SK-N-SH treated with all-trans-retinoic acid at 6 μM for 48 hours (cell line): ENCODE measurements at regions not wholly inside any gene's neighbourhood (a gene's known extent, or its start where the extent isn't known, plus 50 kb on each side); places are given as distances from the start of the nearest gene placed in this dataset.
"Not testable (repeated sequence)": the region's sequence is repeated elsewhere in the genome, so short reads cannot be mapped to it uniquely, and the experiment has no call there.

Source experiments
- ATAC-seq: fragments of 200-7000 bp; cut with Tn5 transposase; 3 replicates; pipeline ENCODE4 v1.9.1; 2020; ENCODE audit warnings: mild to moderate bottlenecking, moderate library complexity
- ARNTL ChIP-seq: fragments of 450-650 bp; formaldehyde crosslinking; IDR thresholded peaks from 2 replicates; pipeline ENCODE4 v1.5.0; 2020; ENCODE audit warnings: low read depth, mild to moderate bottlenecking, moderate library complexity, borderline replicate concordance
- ESRRG ChIP-seq: fragments of 250-450 bp; sonication (Bioruptor Pico); IDR thresholded peaks from 2 replicates; pipeline ENCODE4 v1.6.1; 2021; ENCODE audit warnings: mild to moderate bottlenecking
- GLIS3 ChIP-seq: fragments of 250-450 bp; sonication (Bioruptor Pico); IDR thresholded peaks from 2 replicates; pipeline ENCODE4 v1.5.0; 2020; ENCODE audit warnings: mild to moderate bottlenecking, moderate library complexity
- ISL1 ChIP-seq: fragments of 250-450 bp; sonication (Bioruptor Pico); IDR thresholded peaks from 2 replicates; pipeline ENCODE4 v2.1.2; 2022; ENCODE audit warnings: mild to moderate bottlenecking, moderate library complexity
- OSR1 ChIP-seq: fragments of 250-450 bp; sonication (Bioruptor Pico); IDR thresholded peaks from 2 replicates; pipeline ENCODE4 v1.8.0; 2022; ENCODE audit warnings: moderate library complexity, mild to moderate bottlenecking, inconsistent platforms
- PPARA ChIP-seq: fragments of 250-450 bp; sonication (Bioruptor Pico); IDR thresholded peaks from 2 replicates; pipeline ENCODE4 v1.5.0; 2020; ENCODE audit warnings: mild to moderate bottlenecking, borderline replicate concordance
- RARB ChIP-seq: fragments of 250-450 bp; sonication (Bioruptor Pico); IDR thresholded peaks from 2 replicates; pipeline ENCODE4 v1.8.0; 2021; ENCODE audit warnings: mild to moderate bottlenecking, moderate library complexity
- SNAI2 ChIP-seq: fragments of 250-450 bp; sonication (Bioruptor Pico); IDR thresholded peaks from 2 replicates; pipeline ENCODE4 v1.5.0; 2020; ENCODE audit warnings: mild to moderate bottlenecking, moderate library complexity
- TCF4 ChIP-seq: fragments of 250-450 bp; sonication (Bioruptor Pico); IDR thresholded peaks from 2 replicates; pipeline ENCODE4 v1.8.0; 2021; ENCODE audit warnings: mild to moderate bottlenecking, moderate library complexity, borderline replicate concordance
- ZC3H10 ChIP-seq: fragments of 250-450 bp; sonication (Bioruptor Pico); IDR thresholded peaks from 2 replicates; pipeline ENCODE4 v1.5.1; 2021; ENCODE audit warnings: mild to moderate bottlenecking, moderate library complexity
- ZFP30 ChIP-seq: fragments of 450-650 bp; formaldehyde crosslinking; IDR thresholded peaks from 2 replicates; pipeline ENCODE4 v1.5.0; 2022; ENCODE audit warnings: mild to moderate bottlenecking, moderate library complexity
- ZNF8 ChIP-seq: fragments of 450-650 bp; formaldehyde crosslinking; IDR thresholded peaks from 2 replicates; pipeline ENCODE4 v1.5.0; 2020; ENCODE audit warnings: mild to moderate bottlenecking, moderate library complexity
- TF ChIP-seq, protein P1 (sequence below): fragments of 250-450 bp; sonication (Bioruptor Pico); IDR thresholded peaks from 2 replicates; pipeline ENCODE4 v1.8.0; 2021; ENCODE audit warnings: low read depth, mild to moderate bottlenecking, moderate library complexity, borderline replicate concordance
- TF ChIP-seq, protein P2 (sequence below): fragments of 250-450 bp; sonication (Bioruptor Pico); IDR thresholded peaks from 2 replicates; pipeline ENCODE4 v1.5.0; 2020; ENCODE audit warnings: mild to moderate bottlenecking, moderate library complexity
- TF ChIP-seq, protein P3 (sequence below): fragments of 250-450 bp; sonication (Bioruptor Pico); IDR thresholded peaks from 2 replicates; pipeline ENCODE4 v1.8.0; 2020; ENCODE audit warnings: mild to moderate bottlenecking, moderate library complexity, borderline replicate concordance
- TF ChIP-seq, protein P4 (sequence below): fragments of 250-450 bp; sonication (Bioruptor Pico); IDR thresholded peaks from 2 replicates; pipeline ENCODE4 v1.5.1; 2020; ENCODE audit warnings: low read depth, mild to moderate bottlenecking, moderate library complexity

DNA sequence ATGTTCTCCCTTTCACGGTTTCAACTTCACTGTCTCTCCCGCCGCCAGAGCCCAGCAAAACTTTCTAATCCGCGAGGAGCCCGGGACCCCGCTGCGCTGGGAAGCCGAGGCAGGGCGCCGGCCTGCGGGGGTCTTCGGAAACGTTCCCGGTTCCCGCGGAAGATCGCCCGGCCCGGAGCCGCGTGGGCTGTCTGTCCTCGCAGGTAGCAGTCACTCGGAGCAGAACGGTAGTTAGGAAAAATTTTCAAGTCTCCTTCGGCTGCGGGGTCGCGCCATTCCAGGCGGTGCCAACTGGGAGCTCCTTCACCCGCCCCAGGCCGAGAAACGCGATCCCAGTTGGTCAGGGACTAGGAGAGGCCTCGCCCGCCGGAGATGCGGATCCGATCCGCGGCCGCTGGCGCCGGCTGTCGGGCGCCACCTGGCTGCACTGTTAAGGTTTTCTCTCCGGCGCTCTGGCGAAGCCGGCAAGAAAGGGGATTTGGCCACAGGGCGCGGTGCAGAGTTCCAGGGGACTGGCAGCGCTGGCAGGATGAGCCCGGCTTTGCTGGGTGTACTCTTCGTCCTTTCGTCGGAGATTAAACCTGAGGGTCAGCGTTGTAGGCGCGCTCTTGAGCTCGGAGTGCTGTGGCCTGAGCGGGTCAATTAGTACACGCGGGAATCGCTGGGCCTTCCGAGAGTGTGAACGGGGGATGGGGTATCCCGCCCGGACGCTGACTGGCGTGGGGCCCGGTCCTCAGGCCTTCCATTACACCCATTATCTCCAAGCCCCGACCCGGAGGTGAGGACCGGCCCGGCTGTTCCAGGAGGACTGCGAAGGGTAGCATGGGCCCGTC lies 135.4 kb downstream of the KCNJ12 start (continued):
- TF ChIP-seq, protein P1, sequence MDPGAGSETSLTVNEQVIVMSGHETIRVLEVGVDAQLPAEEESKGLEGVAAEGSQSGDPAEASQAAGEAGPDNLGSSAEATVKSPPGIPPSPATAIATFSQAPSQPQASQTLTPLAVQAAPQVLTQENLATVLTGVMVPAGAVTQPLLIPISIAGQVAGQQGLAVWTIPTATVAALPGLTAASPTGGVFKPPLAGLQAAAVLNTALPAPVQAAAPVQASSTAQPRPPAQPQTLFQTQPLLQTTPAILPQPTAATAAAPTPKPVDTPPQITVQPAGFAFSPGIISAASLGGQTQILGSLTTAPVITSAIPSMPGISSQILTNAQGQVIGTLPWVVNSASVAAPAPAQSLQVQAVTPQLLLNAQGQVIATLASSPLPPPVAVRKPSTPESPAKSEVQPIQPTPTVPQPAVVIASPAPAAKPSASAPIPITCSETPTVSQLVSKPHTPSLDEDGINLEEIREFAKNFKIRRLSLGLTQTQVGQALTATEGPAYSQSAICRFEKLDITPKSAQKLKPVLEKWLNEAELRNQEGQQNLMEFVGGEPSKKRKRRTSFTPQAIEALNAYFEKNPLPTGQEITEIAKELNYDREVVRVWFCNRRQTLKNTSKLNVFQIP (CRISPR knock-in tag), result no peak
- no peak for TF ChIP-seq OSR1 (CRISPR knock-in tag)

DNA sequence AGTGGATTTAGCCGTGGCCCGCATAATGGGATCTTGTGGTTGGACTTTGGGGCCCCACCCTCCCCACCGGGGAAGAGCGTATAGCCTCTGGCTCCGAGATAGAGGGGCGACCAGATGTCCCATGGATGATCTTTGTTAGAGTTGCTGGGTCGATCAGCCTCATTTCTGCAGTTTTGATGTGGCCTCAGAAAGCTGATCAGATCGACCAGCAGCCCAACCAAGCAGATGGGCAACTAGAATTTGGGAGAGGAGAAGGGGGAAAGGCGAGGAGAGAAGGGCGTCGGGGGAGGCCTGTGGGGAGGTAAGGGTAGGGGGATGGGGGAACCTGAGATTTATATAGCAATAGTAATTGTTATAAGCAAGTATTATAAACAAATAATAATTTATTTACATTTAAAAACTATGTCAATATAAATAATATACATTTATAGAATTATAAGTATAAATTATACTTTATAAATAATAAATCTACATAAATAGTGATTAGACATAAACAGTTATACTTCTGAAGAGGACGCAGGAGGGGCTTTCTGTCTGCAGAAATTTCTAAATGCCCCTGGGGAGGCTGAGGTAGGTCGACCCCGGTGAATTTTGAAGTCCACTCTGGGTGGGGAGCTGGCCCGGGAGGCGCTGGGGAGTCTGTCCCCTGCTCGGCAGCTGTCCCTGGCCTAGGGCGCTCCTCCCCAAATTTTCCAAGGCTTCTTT lies 136.3 kb downstream of the KCNJ12 start:
- no peak; the same call in 2 of the 3 replicates for ATAC-seq
- TF ChIP-seq ESRRG (CRISPR knock-in tag) (no peak), ARNTL (CRISPR knock-in tag) (no peak), RARB (no peak)
- TF ChIP-seq, protein P2, sequence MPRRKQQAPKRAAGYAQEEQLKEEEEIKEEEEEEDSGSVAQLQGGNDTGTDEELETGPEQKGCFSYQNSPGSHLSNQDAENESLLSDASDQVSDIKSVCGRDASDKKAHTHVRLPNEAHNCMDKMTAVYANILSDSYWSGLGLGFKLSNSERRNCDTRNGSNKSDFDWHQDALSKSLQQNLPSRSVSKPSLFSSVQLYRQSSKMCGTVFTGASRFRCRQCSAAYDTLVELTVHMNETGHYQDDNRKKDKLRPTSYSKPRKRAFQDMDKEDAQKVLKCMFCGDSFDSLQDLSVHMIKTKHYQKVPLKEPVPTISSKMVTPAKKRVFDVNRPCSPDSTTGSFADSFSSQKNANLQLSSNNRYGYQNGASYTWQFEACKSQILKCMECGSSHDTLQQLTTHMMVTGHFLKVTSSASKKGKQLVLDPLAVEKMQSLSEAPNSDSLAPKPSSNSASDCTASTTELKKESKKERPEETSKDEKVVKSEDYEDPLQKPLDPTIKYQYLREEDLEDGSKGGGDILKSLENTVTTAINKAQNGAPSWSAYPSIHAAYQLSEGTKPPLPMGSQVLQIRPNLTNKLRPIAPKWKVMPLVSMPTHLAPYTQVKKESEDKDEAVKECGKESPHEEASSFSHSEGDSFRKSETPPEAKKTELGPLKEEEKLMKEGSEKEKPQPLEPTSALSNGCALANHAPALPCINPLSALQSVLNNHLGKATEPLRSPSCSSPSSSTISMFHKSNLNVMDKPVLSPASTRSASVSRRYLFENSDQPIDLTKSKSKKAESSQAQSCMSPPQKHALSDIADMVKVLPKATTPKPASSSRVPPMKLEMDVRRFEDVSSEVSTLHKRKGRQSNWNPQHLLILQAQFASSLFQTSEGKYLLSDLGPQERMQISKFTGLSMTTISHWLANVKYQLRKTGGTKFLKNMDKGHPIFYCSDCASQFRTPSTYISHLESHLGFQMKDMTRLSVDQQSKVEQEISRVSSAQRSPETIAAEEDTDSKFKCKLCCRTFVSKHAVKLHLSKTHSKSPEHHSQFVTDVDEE (CRISPR knock-in tag), result no peak

DNA sequence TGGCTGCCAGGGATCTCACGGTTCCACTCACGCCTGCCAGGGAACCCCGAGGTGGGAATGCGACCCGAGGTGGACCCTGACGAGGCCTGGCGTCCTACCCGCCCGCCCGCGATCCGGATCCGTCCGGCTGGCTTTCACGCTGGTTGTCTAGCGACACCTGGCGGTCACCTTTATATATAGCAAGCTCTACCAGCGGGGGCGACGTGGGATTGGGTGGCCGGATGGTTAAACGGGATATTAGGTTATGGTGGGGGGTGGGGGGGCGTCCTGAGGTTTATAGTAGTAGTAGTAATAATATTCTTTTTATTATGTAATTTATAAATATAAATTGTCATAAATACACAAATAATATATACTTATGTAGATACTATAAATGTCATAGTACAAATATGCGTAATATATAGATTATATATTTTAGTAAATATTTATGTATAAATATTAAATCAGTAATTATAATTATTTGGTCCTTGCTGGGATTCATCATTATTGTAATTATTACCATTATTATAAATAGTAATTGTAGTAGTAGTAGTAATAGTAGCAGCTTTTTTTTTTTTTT lies 136.9 kb downstream of the KCNJ12 start:
- TF ChIP-seq ISL1 (CRISPR knock-in tag), result no peak
- TF ChIP-seq, protein P3, sequence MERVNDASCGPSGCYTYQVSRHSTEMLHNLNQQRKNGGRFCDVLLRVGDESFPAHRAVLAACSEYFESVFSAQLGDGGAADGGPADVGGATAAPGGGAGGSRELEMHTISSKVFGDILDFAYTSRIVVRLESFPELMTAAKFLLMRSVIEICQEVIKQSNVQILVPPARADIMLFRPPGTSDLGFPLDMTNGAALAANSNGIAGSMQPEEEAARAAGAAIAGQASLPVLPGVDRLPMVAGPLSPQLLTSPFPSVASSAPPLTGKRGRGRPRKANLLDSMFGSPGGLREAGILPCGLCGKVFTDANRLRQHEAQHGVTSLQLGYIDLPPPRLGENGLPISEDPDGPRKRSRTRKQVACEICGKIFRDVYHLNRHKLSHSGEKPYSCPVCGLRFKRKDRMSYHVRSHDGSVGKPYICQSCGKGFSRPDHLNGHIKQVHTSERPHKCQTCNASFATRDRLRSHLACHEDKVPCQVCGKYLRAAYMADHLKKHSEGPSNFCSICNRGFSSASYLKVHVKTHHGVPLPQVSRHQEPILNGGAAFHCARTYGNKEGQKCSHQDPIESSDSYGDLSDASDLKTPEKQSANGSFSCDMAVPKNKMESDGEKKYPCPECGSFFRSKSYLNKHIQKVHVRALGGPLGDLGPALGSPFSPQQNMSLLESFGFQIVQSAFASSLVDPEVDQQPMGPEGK (CRISPR knock-in tag), result no peak
- TF ChIP-seq, protein P2 (CRISPR knock-in tag), result no peak
- TF ChIP-seq GLIS3 (CRISPR knock-in tag), result no peak
- TF ChIP-seq TCF4 (CRISPR knock-in tag), result no peak
- no peak for TF ChIP-seq ARNTL (CRISPR knock-in tag)
- TF ChIP-seq PPARA, result no peak
- no peak for TF ChIP-seq ZC3H10
- TF ChIP-seq OSR1 (CRISPR knock-in tag), result no peak
- TF ChIP-seq, protein P4, sequence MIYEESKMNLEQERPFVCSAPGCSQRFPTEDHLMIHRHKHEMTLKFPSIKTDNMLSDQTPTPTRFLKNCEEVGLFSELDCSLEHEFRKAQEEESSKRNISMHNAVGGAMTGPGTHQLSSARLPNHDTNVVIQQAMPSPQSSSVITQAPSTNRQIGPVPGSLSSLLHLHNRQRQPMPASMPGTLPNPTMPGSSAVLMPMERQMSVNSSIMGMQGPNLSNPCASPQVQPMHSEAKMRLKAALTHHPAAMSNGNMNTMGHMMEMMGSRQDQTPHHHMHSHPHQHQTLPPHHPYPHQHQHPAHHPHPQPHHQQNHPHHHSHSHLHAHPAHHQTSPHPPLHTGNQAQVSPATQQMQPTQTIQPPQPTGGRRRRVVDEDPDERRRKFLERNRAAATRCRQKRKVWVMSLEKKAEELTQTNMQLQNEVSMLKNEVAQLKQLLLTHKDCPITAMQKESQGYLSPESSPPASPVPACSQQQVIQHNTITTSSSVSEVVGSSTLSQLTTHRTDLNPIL (CRISPR knock-in tag), result no peak
- no peak for TF ChIP-seq ZNF8 (CRISPR knock-in tag)
- TF ChIP-seq ZFP30 (CRISPR knock-in tag), result no peak
- no peak for TF ChIP-seq SNAI2 (CRISPR knock-in tag)
- no peak for TF ChIP-seq ESRRG (CRISPR knock-in tag)
- peak; percentile 62 for ATAC-seq

DNA sequence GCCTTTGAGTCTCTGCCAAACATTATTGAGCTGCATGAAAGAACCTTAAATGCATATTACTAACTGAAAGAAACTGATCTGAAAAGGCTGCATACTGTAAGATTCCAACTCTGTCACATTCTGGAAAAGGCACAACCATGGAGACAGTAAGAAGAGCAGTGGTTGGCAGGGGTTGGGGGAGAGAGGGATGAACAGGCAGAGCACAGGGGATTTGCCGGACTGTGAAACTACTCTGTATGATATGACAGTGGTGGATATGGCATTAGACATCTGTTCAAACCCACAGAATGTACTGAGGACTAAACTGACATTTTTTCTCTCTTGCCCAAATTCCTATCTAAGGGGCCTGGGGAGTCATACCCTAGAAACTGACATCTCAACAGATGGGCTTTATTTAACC lies 138.4 kb downstream of the KCNJ12 start:
- not testable (repeated sequence) for ATAC-seq
